NT2/D1 (cell line): ENCODE measurements at regions not wholly inside any gene's neighbourhood (a gene's known extent, or its start where the extent isn't known, plus 50 kb on each side); places are given as distances from the start of the nearest gene placed in this dataset.

Experiments used
- DNase-seq: peaks from one replicate; pipeline ENCODE4 v3.0.0-alpha.2; 2011; ENCODE audit warnings: low read depth, low spot score
- H3K27me3 ChIP-seq: 2 replicates; pipeline ENCODE4 v1.6.0; 2011; ENCODE audit warnings: mild to moderate bottlenecking; ENCODE audit not compliant: insufficient read length, insufficient read depth
- H3K36me3 ChIP-seq: 2 replicates; pipeline ENCODE4 v1.6.1; 2011; ENCODE audit warnings: mild to moderate bottlenecking, low read length, mixed read lengths; ENCODE audit not compliant: insufficient read depth, insufficient read length
- H3K4me1 ChIP-seq: 2 replicates; pipeline ENCODE4 v1.5.1; 2011; ENCODE audit not compliant: insufficient read depth, insufficient read length
- H3K4me3 ChIP-seq: 2 replicates; pipeline ENCODE4 v1.5.1; 2011; ENCODE audit warnings: low read depth; ENCODE audit not compliant: insufficient read length
- H3K9ac ChIP-seq: 2 replicates; pipeline ENCODE4 v1.6.0; 2011; ENCODE audit warnings: low read depth; ENCODE audit not compliant: insufficient read length
- H3K9me3 ChIP-seq: 2 replicates; pipeline ENCODE4 v1.5.1; 2011; ENCODE audit warnings: mild to moderate bottlenecking, low read length; ENCODE audit not compliant: insufficient read depth
- SUZ12 ChIP-seq: IDR thresholded peaks from 2 replicates; pipeline ENCODE4 v1.6.1; 2011; ENCODE audit not compliant: insufficient read length, insufficient read depth; ENCODE audit errors: extremely low read depth
- YY1 ChIP-seq: IDR thresholded peaks from 2 replicates; pipeline ENCODE4 v1.6.1; 2011; ENCODE audit not compliant: insufficient read length, insufficient read depth
- ZNF274 ChIP-seq: IDR thresholded peaks from 2 replicates; pipeline ENCODE4 v1.6.1; 2011; ENCODE audit warnings: mild to moderate bottlenecking, low read depth, low read length

DNA sequence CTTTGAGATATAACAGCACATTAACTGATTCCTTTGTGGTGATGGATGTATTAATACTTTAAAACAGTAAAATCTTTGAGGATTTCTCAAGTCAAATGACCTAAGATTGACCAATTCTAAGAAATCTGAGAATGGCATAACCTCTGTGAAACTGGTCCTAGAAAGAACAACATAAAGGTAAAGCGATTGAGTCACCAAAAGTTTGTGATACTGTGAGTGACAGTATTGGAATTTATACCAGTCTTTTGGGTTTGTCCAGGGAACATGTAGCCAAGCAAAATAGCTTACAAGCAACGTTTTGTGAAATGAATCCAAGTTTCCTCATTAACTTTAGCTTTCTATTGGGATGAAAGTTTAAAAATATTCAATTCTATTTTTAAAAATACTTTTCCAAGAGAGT, 157.4 kb upstream of the TMEM196 start:
- no peak for DNase-seq
- Histone ChIP-seq H3K9me3 (no peaks in the 10 kb centered on the region; the same call in 1 of the 2 replicates), H3K9ac (no peak overlapping the region), H3K27me3 (no peaks in the 10 kb centered on the region), H3K4me3 (no peak overlapping the region), H3K4me1 (no peaks in the 10 kb centered on the region), H3K36me3 (no peaks in the 10 kb centered on the region)
- TF ChIP-seq YY1 (no peak), SUZ12 (no peak), ZNF274 (no peak)

DNA sequence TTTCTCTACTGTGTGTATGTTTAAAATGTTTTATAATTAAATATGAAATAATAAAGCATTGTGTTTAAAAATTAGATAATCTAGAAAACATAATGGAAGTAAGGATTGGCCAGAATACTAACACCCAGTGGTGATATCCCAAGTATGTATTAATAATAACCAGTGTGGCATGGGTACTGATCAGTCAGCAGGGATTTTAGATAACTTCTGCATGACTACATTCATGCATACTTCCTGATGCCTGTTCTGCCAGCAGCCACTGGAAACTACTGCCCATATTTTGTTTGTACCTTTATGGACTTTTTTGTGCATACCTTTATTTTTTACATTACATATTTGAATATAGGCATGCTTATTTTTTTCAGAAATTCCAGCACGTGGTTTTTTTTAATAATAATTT, 156.6 kb upstream of the TMEM196 start:
- Histone ChIP-seq H3K4me1 (no peaks in the 10 kb centered on the region), H3K36me3 (no peaks in the 10 kb centered on the region), H3K27me3 (no peaks in the 10 kb centered on the region), H3K9me3 (no peaks in the 10 kb centered on the region; the same call in 1 of the 2 replicates), H3K9ac (no peak overlapping the region), H3K4me3 (no peak overlapping the region)
- DNase-seq = no peak
- no peak for TF ChIP-seq YY1

DNA sequence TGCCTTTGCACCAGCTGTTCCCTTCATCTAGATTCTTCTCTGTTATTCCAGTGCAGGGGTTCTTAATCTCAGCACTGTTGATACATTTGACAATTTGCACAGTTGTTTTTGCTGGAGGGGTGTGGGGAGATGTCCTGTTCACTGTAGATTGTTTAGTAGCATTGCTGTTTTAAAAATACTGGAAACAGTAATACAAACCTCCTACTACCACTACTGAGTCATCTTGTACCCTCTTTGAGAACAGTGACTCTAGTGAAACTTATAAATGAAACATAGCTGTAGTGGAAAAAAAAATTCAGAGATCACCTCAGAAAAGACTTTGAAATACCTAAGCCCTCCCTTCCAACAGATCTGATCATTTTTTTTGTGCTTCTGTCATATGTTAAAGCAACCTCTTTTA, 154.8 kb upstream of the TMEM196 start:
- Histone ChIP-seq H3K4me1 (no peaks in the 10 kb centered on the region), H3K27me3 (no peaks in the 10 kb centered on the region), H3K4me3 (no peak overlapping the region), H3K36me3 (no peaks in the 10 kb centered on the region), H3K9ac (no peak overlapping the region), H3K9me3 (no peaks in the 10 kb centered on the region; the same call in 1 of the 2 replicates)
- no peak for TF ChIP-seq ZNF274
- TF ChIP-seq SUZ12 = no peak
- TF ChIP-seq YY1 = no peak
- no peak for DNase-seq

DNA sequence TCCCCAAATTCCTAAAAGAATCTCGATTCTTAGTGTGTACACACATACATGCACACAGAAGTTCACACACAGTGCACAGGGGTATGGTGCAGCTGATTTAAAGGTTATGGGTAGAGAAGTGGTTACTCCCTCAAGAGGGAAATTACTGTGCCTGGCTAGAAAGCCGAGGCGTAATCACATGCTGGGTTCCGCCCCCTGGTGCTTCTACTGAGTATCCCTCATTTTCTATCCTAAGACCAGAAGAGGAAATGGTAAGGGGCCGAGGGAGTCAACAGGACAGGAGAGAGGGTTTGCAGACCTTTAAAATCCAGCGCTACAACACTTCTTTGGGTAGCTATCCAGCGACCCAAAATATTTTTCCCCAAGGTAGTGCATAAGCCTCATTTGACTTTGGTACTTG, 147.3 kb upstream of the TMEM196 start:
- Histone ChIP-seq H3K9me3 (no peaks in the 10 kb centered on the region), H3K4me1 (no peaks in the 10 kb centered on the region), H3K36me3 (no peaks in the 10 kb centered on the region), H3K27me3 (no peaks in the 10 kb centered on the region), H3K9ac (no peak overlapping the region), H3K4me3 (no peak overlapping the region)
- peak; percentile 13 for DNase-seq
- TF ChIP-seq ZNF274 = no peak
- no peak for TF ChIP-seq SUZ12
- no peak for TF ChIP-seq YY1

DNA sequence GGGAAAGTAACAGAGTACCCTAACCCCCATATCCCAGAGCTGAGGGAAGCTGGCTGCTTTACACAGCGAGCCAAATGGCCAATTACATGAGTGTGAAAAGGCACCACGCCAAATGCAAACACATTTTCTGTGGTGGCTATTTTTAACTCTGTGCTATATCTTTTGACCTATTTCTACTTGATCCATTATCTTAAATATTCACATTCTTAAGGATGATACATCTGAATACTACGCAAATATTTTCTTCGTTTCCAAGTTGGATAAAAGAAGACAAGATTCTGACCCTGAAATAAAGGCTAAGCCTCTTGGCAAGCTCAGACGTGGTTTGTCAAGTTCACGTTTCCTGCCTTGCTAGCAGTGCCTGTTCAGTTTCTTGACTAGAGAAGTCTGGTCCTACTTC, 146.7 kb upstream of the TMEM196 start:
- TF ChIP-seq ZNF274 (no peak), SUZ12 (no peak), YY1 (no peak)
- H3K27me3 ChIP-seq = no peaks in the 10 kb centered on the region
- no peaks in the 10 kb centered on the region for H3K4me1 ChIP-seq
- no peak for DNase-seq
- no peak overlapping the region for H3K4me3 ChIP-seq
- H3K36me3 ChIP-seq = no peaks in the 10 kb centered on the region
- no peaks in the 10 kb centered on the region for H3K9me3 ChIP-seq
- H3K9ac ChIP-seq = no peak overlapping the region

DNA sequence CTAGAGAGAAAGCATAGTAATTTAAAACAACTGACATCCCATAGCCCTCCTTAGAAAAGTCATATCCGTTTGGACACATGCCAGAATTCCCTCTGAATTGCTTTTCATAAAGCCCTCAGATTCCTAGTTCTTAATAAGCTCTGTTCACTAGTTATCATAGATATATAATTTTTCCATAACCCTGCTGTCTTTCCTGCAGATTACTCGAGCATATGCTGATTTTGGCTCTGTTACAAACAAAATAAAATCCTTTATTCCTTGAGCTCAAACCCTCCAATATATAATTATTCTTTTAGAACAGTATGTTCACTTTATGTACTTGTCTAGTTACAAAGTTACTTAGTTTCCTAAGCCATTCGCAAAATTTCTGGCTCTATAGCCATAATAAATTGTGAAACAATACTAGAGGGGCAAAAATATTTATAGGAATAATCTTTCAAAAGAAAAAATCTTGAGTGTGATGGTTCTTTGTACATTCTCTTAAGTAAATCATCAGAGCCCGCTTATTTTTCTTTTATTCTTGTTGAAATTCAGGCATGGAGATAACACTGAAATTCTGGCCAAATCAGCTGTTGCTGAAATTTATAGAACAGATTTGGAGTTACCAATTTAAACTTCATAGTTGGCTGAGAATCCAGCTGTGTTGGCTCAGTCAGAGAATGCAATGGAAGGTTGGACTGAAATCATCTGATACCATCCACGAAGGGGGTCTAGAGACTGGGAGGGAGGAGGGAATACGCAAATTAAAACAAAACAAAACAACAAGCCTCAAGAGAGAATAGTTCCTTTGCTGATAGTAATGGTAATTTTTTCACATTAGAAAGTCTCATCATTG, 146.1 kb upstream of the TMEM196 start:
- TF ChIP-seq YY1 (no peak), ZNF274 (no peak), SUZ12 (no peak)

DNA sequence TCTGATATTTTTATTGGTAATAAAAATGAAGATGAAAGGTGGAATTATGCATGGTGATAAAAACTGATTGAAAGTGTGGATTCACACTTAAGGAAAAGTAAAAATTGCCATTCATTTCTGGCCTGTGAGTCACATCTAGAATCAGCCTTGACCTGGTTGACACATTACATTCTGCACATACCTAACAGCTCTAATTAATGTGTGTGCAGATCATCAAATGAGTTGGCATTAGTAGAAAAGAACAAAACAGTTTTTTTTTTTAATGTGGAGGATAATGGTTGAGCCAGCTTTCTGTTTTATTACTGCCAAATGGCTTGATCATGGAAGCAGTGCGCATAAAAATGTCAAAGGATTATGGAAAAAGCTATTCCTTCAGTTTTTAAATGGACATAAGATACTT, 142.6 kb upstream of the TMEM196 start:
- no peak for DNase-seq
- no peaks in the 10 kb centered on the region for H3K4me1 ChIP-seq

More for the DNA sequence above, 146.1 kb upstream of the TMEM196 start:
- Histone ChIP-seq H3K27me3 (no peaks in the 10 kb centered on the region), H3K36me3 (no peaks in the 10 kb centered on the region), H3K9me3 (no peaks in the 10 kb centered on the region), H3K4me1 (no peaks in the 10 kb centered on the region), H3K9ac (no peak overlapping the region), H3K4me3 (no peak overlapping the region)
- DNase-seq = no peak

More for the DNA sequence above, 142.6 kb upstream of the TMEM196 start:
- TF ChIP-seq SUZ12 (no peak), ZNF274 (no peak), YY1 (no peak)
- H3K27me3 ChIP-seq = no peaks in the 10 kb centered on the region
- no peaks in the 10 kb centered on the region for H3K36me3 ChIP-seq
- no peaks in the 10 kb centered on the region for H3K9me3 ChIP-seq
- H3K9ac ChIP-seq = no peak overlapping the region
- H3K4me3 ChIP-seq = no peak overlapping the region
